ENCODE measurements at regions not wholly inside any gene's neighbourhood (a gene's known extent, or its start where the extent isn't known, plus 50 kb on each side); places are given as distances from the start of the nearest gene placed in this dataset.

DNA sequence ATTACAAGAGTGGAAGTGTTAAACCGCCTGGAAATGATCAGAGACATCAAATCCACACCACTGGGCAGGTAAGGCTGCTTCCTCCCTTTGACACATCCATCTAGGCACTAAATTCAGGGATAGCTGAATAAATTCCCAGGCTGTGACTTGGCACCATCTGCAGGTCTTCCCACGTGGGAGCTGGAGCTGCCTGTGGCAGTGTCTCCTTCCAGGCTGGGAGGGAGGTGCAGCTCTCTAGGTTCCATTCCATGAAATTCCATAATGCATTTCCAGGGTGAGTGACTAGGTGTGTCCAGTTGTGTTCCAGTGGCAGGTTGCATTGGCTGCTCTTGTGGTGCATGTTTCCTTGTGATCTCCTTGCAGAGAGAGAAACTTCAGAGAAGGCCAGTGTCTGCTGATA is 188.9 kb upstream of the CXCR4 start:
- peaks cover 12% of the 10 kb centered on the region for H3K27me3 Mint-ChIP-seq (ENCODE audit: low read depth)
- no peaks in the 10 kb centered on the region for H3K36me3 Mint-ChIP-seq
- no peak for DNase-seq (ENCODE audit: low spot score in 2 of 2, unreplicated experiment in 2 of 2)
- peaks cover 4% of the 10 kb centered on the region for H3K4me1 Mint-ChIP-seq
- no peaks in the 10 kb centered on the region for H3K9me3 Mint-ChIP-seq
- TF ChIP-seq, protein P1, sequence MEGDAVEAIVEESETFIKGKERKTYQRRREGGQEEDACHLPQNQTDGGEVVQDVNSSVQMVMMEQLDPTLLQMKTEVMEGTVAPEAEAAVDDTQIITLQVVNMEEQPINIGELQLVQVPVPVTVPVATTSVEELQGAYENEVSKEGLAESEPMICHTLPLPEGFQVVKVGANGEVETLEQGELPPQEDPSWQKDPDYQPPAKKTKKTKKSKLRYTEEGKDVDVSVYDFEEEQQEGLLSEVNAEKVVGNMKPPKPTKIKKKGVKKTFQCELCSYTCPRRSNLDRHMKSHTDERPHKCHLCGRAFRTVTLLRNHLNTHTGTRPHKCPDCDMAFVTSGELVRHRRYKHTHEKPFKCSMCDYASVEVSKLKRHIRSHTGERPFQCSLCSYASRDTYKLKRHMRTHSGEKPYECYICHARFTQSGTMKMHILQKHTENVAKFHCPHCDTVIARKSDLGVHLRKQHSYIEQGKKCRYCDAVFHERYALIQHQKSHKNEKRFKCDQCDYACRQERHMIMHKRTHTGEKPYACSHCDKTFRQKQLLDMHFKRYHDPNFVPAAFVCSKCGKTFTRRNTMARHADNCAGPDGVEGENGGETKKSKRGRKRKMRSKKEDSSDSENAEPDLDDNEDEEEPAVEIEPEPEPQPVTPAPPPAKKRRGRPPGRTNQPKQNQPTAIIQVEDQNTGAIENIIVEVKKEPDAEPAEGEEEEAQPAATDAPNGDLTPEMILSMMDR (IDR thresholded peaks at IDR 0.05; ENCODE audit: unreplicated experiment) = no peak
- H3K4me3 Mint-ChIP-seq = no peak overlapping the region
- no peak overlapping the region for H3K27ac Mint-ChIP-seq

DNA sequence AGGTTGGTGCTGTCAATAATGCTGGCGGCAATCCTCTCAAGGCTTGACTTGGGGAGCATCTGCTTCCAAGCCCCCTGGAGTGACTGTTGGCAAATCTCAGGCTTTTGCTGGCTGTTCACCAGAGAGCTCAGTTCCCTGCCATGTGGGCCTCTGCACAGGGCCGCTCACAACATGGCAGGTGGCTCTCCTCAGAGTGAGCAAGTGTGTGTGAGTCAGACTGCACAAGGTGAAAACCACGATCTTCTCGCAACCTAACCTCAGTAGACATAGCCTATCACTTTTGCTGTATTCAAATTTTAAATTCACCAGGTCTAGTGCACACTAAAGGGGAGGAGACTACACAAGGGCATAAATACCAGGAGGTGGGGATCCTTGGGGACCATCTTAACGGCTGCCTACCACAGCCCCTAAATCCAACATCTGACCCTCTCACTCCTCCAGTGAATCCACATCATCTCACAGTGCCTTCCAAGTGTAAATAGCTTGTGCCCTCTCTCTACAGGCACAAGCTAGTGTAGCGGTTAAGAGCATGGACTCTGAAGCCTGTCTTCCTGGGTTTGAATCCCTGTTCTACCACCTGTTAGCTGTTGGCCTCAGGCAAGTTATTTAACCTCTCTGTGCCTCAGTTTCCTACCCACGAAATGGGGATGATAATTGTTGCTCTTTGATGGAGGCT is 187.7 kb upstream of the CXCR4 start:
- no peak overlapping the region for H3K4me3 Mint-ChIP-seq
- H3K9me3 Mint-ChIP-seq = no peaks in the 10 kb centered on the region
- H3K36me3 Mint-ChIP-seq = no peaks in the 10 kb centered on the region
- H3K27me3 Mint-ChIP-seq (ENCODE audit: low read depth) = peaks cover 15% of the 10 kb centered on the region
- TF ChIP-seq, protein P1 (IDR thresholded peaks at IDR 0.05; ENCODE audit: unreplicated experiment) = no peak
- H3K4me1 Mint-ChIP-seq = peaks cover 4% of the 10 kb centered on the region
- no peak overlapping the region for H3K27ac Mint-ChIP-seq
- no peak for DNase-seq (ENCODE audit: low spot score in 2 of 2, unreplicated experiment in 2 of 2)

DNA sequence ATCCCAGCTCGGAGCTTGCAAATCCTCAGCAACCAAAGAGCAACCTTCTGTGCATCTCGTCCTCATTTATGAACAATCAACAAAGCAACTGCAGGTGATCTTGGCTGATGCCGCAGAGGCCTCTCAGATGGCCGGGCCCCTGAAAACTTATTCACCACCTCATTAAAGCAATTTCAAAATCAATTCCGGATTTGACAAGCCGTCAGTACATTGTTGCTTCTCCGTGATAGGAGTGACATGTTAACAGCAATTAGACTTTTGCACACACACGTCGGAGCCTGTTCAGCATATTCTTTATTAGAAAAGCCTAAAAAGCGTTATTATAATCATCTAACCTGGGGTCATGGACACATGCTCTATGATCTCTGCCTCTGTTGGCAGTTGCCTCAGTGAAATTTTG is 183.1 kb upstream of the CXCR4 start:
- Mint-ChIP-seq H3K27ac (no peak overlapping the region), H3K4me3 (no peak overlapping the region), H3K9me3 (no peaks in the 10 kb centered on the region), H3K36me3 (no peaks in the 10 kb centered on the region), H3K27me3 (ENCODE audit: low read depth) (peaks cover 13% of the 10 kb centered on the region), H3K4me1 (peaks cover 2% of the 10 kb centered on the region)
- no peak for DNase-seq (ENCODE audit: low spot score in 2 of 2, unreplicated experiment in 2 of 2)
- TF ChIP-seq, protein P1 (IDR thresholded peaks at IDR 0.05; ENCODE audit: unreplicated experiment) = no peak

DNA sequence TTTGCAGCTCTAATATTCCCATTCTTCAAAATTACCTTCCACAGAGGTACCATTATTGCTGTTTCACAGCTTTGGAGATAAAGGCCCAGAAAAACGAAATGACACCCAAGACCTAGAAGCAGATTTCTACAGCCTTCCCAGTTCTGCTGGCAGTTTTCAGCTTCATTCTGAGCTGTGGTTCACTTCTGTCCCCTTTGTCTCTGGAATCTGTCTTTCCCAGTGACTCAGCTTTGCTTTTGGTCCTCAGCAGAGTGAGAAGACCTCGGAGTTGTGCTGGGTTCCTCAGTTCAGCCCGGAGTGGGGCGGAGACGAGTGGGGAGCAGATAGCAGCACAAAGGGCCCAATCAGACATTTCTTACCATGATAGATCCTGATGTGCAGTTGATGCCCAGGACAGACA is 180.7 kb upstream of the CXCR4 start:
- DNase-seq (ENCODE audit: low spot score in 2 of 2, unreplicated experiment in 2 of 2) = no peak
- Mint-ChIP-seq H3K4me1 (no peaks in the 10 kb centered on the region), H3K27me3 (ENCODE audit: low read depth) (peaks cover 11% of the 10 kb centered on the region), H3K9me3 (no peaks in the 10 kb centered on the region), H3K36me3 (no peaks in the 10 kb centered on the region), H3K4me3 (no peak overlapping the region), H3K27ac (no peak overlapping the region)
- TF ChIP-seq, protein P1 (IDR thresholded peaks at IDR 0.05; ENCODE audit: unreplicated experiment) = no peak

DNA sequence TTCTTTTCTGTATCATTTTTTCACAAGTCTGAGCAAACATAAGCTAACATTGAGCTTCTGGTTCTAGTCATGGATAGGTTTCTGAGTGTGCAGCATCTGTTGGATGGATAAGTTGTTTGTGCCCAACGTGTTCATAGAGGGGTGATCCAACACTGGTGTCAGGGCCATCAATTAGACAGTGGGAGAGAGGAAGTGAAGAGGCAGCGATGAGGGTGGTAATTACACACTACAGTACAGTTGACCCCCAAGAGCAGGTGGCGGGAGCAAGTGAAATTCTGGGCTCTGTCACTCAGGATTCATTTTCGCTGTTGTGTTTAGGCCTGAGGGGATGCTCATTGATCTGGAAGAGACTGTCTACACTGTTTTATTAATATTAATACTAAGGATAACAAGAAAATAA is 180.0 kb upstream of the CXCR4 start:
- no peaks in the 10 kb centered on the region for H3K4me1 Mint-ChIP-seq
- no peak overlapping the region for H3K27ac Mint-ChIP-seq
- H3K27me3 Mint-ChIP-seq (ENCODE audit: low read depth) = peaks cover 8% of the 10 kb centered on the region
- no peak for DNase-seq (ENCODE audit: low spot score in 2 of 2, unreplicated experiment in 2 of 2)
- H3K9me3 Mint-ChIP-seq = no peaks in the 10 kb centered on the region
- no peaks in the 10 kb centered on the region for H3K36me3 Mint-ChIP-seq
- no peak overlapping the region for H3K4me3 Mint-ChIP-seq
- TF ChIP-seq, protein P1 (IDR thresholded peaks at IDR 0.05; ENCODE audit: unreplicated experiment) = no peak

DNA sequence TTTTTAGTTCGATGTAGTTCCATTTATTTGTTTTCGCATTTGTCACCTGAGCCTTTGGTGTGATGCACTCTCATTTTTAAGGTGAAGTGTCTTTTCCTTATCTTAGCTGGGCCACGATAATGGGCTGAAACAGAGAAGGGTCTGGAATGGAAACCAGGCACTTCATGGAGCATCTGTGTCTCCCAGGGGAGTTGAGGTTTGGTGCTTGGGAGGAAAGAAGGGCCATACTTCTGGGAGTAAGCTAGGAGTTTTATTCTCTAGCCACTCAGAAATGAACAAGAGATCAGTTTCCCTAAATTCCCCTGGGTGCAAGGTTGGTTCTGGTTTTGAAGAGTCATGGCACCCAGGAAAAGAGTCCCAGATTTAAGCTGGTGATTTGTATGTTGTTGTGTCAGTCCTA is 179.4 kb upstream of the CXCR4 start:
- TF ChIP-seq, protein P1 (IDR thresholded peaks at IDR 0.05; ENCODE audit: unreplicated experiment) = no peak
- Mint-ChIP-seq H3K36me3 (no peaks in the 10 kb centered on the region), H3K27me3 (ENCODE audit: low read depth) (peaks cover 5% of the 10 kb centered on the region), H3K9me3 (no peaks in the 10 kb centered on the region), H3K4me3 (no peak overlapping the region), H3K27ac (no peak overlapping the region), H3K4me1 (no peaks in the 10 kb centered on the region)
- DNase-seq (ENCODE audit: low spot score in 2 of 2, unreplicated experiment in 2 of 2) = no peak

Measured in mesothelial cell of epicardium (in vitro differentiated cells).